ENCODE measurements at regions not wholly inside any gene's neighbourhood (a gene's known extent, or its start where the extent isn't known, plus 50 kb on each side); places are given as distances from the start of the nearest gene placed in this dataset.
A peak's percentile ranks its signal among the peaks of the same experiment; 100 is the strongest.

- Histone ChIP-seq H3K36me3 (replicated peaks in 1 of 2; ENCODE audit: control insufficient read depth in 1 of 2, insufficient read depth in 2 of 2, low read length in 2 of 2) (no peaks in the 10 kb centered on the region), H3K4me3 (replicated peaks in 1 of 3; ENCODE audit: low read depth in 2 of 3, low read length in 3 of 3) (no peak overlapping the region), H3K9ac (ENCODE audit: insufficient read depth, low read length, poor library complexity, severe bottlenecking) (no peak overlapping the region), H3K9me3 (replicated peaks in 1 of 2; ENCODE audit: control insufficient read depth in 1 of 2, insufficient read depth in 1 of 2, low read length in 2 of 2) (no peaks in the 10 kb centered on the region), H3K4me2 (replicated peaks; ENCODE audit: extremely low read depth, low read length, poor library complexity, severe bottlenecking) (no peak overlapping the region), H3K4me1 (ENCODE audit: control insufficient read depth in 1 of 2, insufficient read depth in 2 of 2, low read length in 2 of 2) (peaks cover 19 to 23% of the 10 kb centered on the region in 2 donors), H2AFZ (ENCODE audit: insufficient read depth, low read depth, low read length, poor library complexity, severe bottlenecking) (peak overlapping the region; percentile 55), H4K20me1 (ENCODE audit: insufficient read depth, low read length) (no peaks in the 10 kb centered on the region), H3K79me2 (ENCODE audit: insufficient read depth, low read length) (no peaks in the 10 kb centered on the region), H3K27ac (ENCODE audit: low read depth in 1 of 2, low read length in 2 of 2) (no peak overlapping the region), H3K27me3 (ENCODE audit: control insufficient read depth in 2 of 2, insufficient read depth in 2 of 2, low read length in 2 of 2) (no peaks in the 10 kb centered on the region)
- H3K9me3 Mint-ChIP-seq = peaks cover 0 to 4% (median 0%) of the 10 kb centered on the region in 7 donors
- no peak overlapping the region for H3K27ac Mint-ChIP-seq
- H3K4me3 Mint-ChIP-seq = no peak overlapping the region
- WGBS (ENCODE audit: insufficient coverage) = 100% methylated on average over 1 of the region's 11 CpGs
- peaks cover 0 to 1% (median 0%) of the 10 kb centered on the region in 3 donors for H3K27me3 Mint-ChIP-seq (ENCODE audit: low read depth in 3 of 3)
- TF ChIP-seq CTCF (IDR thresholded peaks at IDR 0.05) = no peak
- no peak for DNase-seq
- intact Hi-C loops (cut with micrococcal nuclease) = no loop called here
- H3K4me1 Mint-ChIP-seq = peaks cover 27% of the 10 kb centered on the region
- no peaks in the 10 kb centered on the region for H3K36me3 Mint-ChIP-seq
Measured at GRCh38 chr11:15909937-15910598, 446.3 kb downstream of the SOX6 start.

- no peaks in the 10 kb centered on the region for H3K27me3 ChIP-seq (ENCODE audit: control insufficient read depth in 2 of 2, insufficient read depth in 2 of 2, low read length in 2 of 2)
- no peak overlapping the region for H3K4me3 ChIP-seq (replicated peaks in 1 of 3; ENCODE audit: low read depth in 2 of 3, low read length in 3 of 3)
- intact Hi-C loops (cut with micrococcal nuclease) = no loop called here
- TF ChIP-seq CTCF (IDR thresholded peaks at IDR 0.05) = no peak
- H3K27me3 Mint-ChIP-seq (ENCODE audit: low read depth in 3 of 3) = peaks cover 0 to 1% (median 0%) of the 10 kb centered on the region in 3 donors
- H2AFZ ChIP-seq (ENCODE audit: insufficient read depth, low read depth, low read length, poor library complexity, severe bottlenecking) = peak overlapping the region; percentile 57
- H3K36me3 Mint-ChIP-seq = no peaks in the 10 kb centered on the region
- 100% methylated on average over 7 of the region's 7 CpGs for WGBS (ENCODE audit: insufficient coverage)
- no peaks in the 10 kb centered on the region for H3K79me2 ChIP-seq (ENCODE audit: insufficient read depth, low read length)
- peaks cover 27% of the 10 kb centered on the region for H3K4me1 Mint-ChIP-seq
- no peak overlapping the region for H3K27ac ChIP-seq (ENCODE audit: low read depth in 1 of 2, low read length in 2 of 2)
- no peak overlapping the region for H3K4me2 ChIP-seq (replicated peaks; ENCODE audit: extremely low read depth, low read length, poor library complexity, severe bottlenecking)
- no peak for DNase-seq
- peaks cover 0 to 4% (median 0%) of the 10 kb centered on the region in 7 donors for H3K9me3 Mint-ChIP-seq
- no peak overlapping the region for H3K4me3 Mint-ChIP-seq
- no peaks in the 10 kb centered on the region for H3K9me3 ChIP-seq (replicated peaks in 1 of 2; ENCODE audit: control insufficient read depth in 1 of 2, insufficient read depth in 1 of 2, low read length in 2 of 2)
- H4K20me1 ChIP-seq (ENCODE audit: insufficient read depth, low read length) = no peaks in the 10 kb centered on the region
- H3K4me1 ChIP-seq (ENCODE audit: control insufficient read depth in 1 of 2, insufficient read depth in 2 of 2, low read length in 2 of 2) = peaks cover 19 to 23% of the 10 kb centered on the region in 2 donors
- no peaks in the 10 kb centered on the region for H3K36me3 ChIP-seq (replicated peaks in 1 of 2; ENCODE audit: control insufficient read depth in 1 of 2, insufficient read depth in 2 of 2, low read length in 2 of 2)
- no peak overlapping the region for H3K27ac Mint-ChIP-seq
- no peak overlapping the region for H3K9ac ChIP-seq (ENCODE audit: insufficient read depth, low read length, poor library complexity, severe bottlenecking)
Measured at GRCh38 chr11:15910761-15911160, 445.6 kb downstream of the SOX6 start.
